HEK293T (cell line): ENCODE measurements at regions not wholly inside any gene's neighbourhood (a gene's known extent, or its start where the extent isn't known, plus 50 kb on each side); places are given as distances from the start of the nearest gene placed in this dataset.

Source experiments
- ARNT ChIP-seq: fragments of 450-650 bp; IDR thresholded peaks from 2 replicates; pipeline ENCODE4 v1.6.1; 2017; ENCODE audit warnings: mild to moderate bottlenecking
- BHLHE40 ChIP-seq: fragments of 450-650 bp; IDR thresholded peaks from 2 replicates; pipeline ENCODE4 v1.6.1; 2016; ENCODE audit warnings: mild to moderate bottlenecking, moderate library complexity, borderline replicate concordance
- CTBP1 ChIP-seq: fragments of 450-650 bp; IDR thresholded peaks from 2 replicates; pipeline ENCODE4 v1.6.1; 2016; ENCODE audit warnings: borderline replicate concordance
- ELF4 ChIP-seq: fragments of 450-650 bp; IDR thresholded peaks from 2 replicates; pipeline ENCODE4 v1.6.1; 2017; ENCODE audit warnings: antibody characterized with exemption
- FOXA1 ChIP-seq: fragments of 450-650 bp; IDR thresholded peaks from 2 replicates; pipeline ENCODE4 v1.6.1; 2016; ENCODE audit warnings: mild to moderate bottlenecking
- FOXK2 ChIP-seq: fragments of 450-650 bp; IDR thresholded peaks from 2 replicates; pipeline ENCODE4 v1.6.1; 2016; ENCODE audit warnings: mild to moderate bottlenecking
- FOXM1 ChIP-seq: fragments of 450-650 bp; IDR thresholded peaks from 2 replicates; pipeline ENCODE4 v1.6.1; 2017; ENCODE audit warnings: mild to moderate bottlenecking, borderline replicate concordance
- HDGF ChIP-seq: fragments of 450-650 bp; IDR thresholded peaks from 2 replicates; pipeline ENCODE4 v1.6.1; 2017; ENCODE audit warnings: antibody characterized with exemption, borderline replicate concordance
- NFRKB ChIP-seq: fragments of 450-650 bp; IDR thresholded peaks from 2 replicates; pipeline ENCODE4 v1.6.1; 2016; ENCODE audit warnings: mild to moderate bottlenecking, moderate library complexity
- PKNOX1 ChIP-seq: fragments of 450-650 bp; IDR thresholded peaks from 2 replicates; pipeline ENCODE4 v1.6.1; 2016
- SP1 ChIP-seq: fragments of 450-650 bp; IDR thresholded peaks from 2 replicates; pipeline ENCODE4 v1.6.1; 2017
- SUZ12 ChIP-seq: fragments of 450-650 bp; IDR thresholded peaks from 2 replicates; pipeline ENCODE4 v1.6.1; 2016; ENCODE audit warnings: mild to moderate bottlenecking

DNA sequence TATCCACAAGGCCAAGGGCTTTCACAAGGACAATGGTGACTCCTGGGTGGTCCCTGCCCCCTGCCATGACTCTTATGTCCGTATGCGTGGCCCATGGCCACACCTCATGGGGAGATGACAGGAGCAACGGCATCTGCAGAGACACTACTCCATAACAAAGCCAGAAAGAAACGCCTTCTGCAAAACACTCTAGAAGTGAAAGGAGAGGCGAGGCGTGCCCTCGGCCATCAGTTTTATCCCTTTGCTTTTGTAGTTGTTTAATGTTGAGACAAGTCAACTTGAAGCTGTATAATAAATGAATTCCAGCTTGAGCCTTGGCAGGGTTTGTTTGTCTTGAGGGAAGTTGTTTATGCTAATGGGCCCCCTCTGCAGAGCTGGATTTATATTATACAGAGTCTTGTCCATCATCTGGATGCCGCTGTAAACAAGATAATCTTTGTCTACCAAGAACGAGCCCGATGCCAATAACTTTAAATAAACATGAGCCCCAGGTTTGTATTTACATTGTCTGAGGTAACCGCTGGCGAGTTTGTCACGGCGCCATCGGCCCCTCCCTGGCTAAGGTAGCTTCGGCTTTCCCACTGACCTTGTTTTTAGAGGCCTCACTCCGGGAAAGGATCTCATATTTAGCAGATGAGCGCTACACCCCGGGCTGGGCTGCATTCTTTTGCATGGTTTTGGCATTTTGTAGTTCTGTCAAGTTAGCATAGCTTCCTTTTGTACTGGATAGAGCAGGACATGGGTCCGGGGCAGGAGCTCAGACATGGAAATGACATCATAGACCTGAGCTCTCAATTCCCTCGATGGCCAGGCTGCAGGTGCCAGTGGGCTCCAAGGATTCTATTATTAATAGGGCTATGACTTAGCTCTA, 165.3 kb downstream of the ERCC6L2 start:
- no peak for TF ChIP-seq ARNT
- TF ChIP-seq HDGF = no peak
- no peak for TF ChIP-seq FOXK2
- no peak for TF ChIP-seq FOXA1
- TF ChIP-seq NFRKB = no peak
- no peak for TF ChIP-seq ELF4
- TF ChIP-seq CTBP1 = no peak
- TF ChIP-seq PKNOX1 = no peak
- TF ChIP-seq SUZ12 = no peak
- no peak for TF ChIP-seq FOXM1
- no peak for TF ChIP-seq BHLHE40
- TF ChIP-seq SP1 = no peak
